H9 (cell line): ENCODE measurements at regions not wholly inside any gene's neighbourhood (a gene's known extent, or its start where the extent isn't known, plus 50 kb on each side); places are given as distances from the start of the nearest gene placed in this dataset.

Source experiments
- DNase-seq: peaks from one replicate; pipeline ENCODE4 v3.0.0-alpha.2; 2017
- H2AFZ ChIP-seq: one replicate; pipeline ENCODE4 v1.6.1; 2013; ENCODE audit warnings: mild to moderate bottlenecking, low read length, control low read depth, moderate library complexity
- H2AK5ac ChIP-seq: 2 replicates; pipeline ENCODE4 v1.6.1; 2013; ENCODE audit warnings: low read length, control low read depth, mixed read lengths; ENCODE audit not compliant: insufficient read length
- H2BK120ac ChIP-seq: one replicate; pipeline ENCODE4 v1.6.1; 2013; ENCODE audit warnings: low read depth, mild to moderate bottlenecking, low read length, control low read depth, inconsistent platforms; ENCODE audit not compliant: poor library complexity, severe bottlenecking
- H2BK12ac ChIP-seq: 2 replicates; pipeline ENCODE4 v1.6.1; 2013; ENCODE audit warnings: low read length, control low read depth, mixed read lengths, low read depth; ENCODE audit not compliant: insufficient read length
- H2BK15ac ChIP-seq: 2 replicates; pipeline ENCODE4 v1.6.1; 2013; ENCODE audit warnings: low read depth, low read length, control low read depth
- H2BK20ac ChIP-seq: one replicate; pipeline ENCODE4 v1.6.1; 2013; ENCODE audit warnings: low read depth, mild to moderate bottlenecking, low read length, control low read depth, inconsistent platforms; ENCODE audit not compliant: poor library complexity, severe bottlenecking
- H2BK5ac ChIP-seq: 2 replicates; pipeline ENCODE4 v1.6.1; 2013; ENCODE audit warnings: low read length, control low read depth, mixed read lengths; ENCODE audit not compliant: insufficient read length
- H3K14ac ChIP-seq: 2 replicates; pipeline ENCODE4 v1.6.1; 2013; ENCODE audit warnings: low read length, control low read depth; ENCODE audit not compliant: insufficient read depth
- H3K18ac ChIP-seq: 2 replicates; pipeline ENCODE4 v1.6.1; 2013; ENCODE audit warnings: low read depth, mild to moderate bottlenecking, mixed read lengths, low read length, control low read depth; ENCODE audit not compliant: insufficient read length
- H3K23ac ChIP-seq: 2 replicates; pipeline ENCODE4 v1.6.1; 2013; ENCODE audit warnings: low read length, control low read depth, mixed read lengths, low read depth; ENCODE audit not compliant: insufficient read length
- H3K23me2 ChIP-seq: 2 replicates; pipeline ENCODE4 v1.6.1; 2013; ENCODE audit warnings: low read depth, mild to moderate bottlenecking, mixed read lengths, low read length, control low read depth; ENCODE audit not compliant: insufficient read length, poor library complexity, severe bottlenecking
- H3K27ac ChIP-seq: 2 replicates; pipeline ENCODE4 v1.5.1; 2013; ENCODE audit warnings: low read length, control low read depth, mixed read lengths, low read depth; ENCODE audit not compliant: insufficient read length
- H3K27me3 ChIP-seq: 2 replicates; pipeline ENCODE4 v1.6.1; 2013; ENCODE audit warnings: low read length, control low read depth, inconsistent platforms; ENCODE audit not compliant: insufficient read depth
- H3K4ac ChIP-seq: 2 replicates; pipeline ENCODE4 v1.6.1; 2013; ENCODE audit warnings: low read depth, mild to moderate bottlenecking, control low read depth, inconsistent platforms, low read length, moderate library complexity
- H3K4me1 ChIP-seq: 2 replicates; pipeline ENCODE4 v1.6.1; 2013; ENCODE audit warnings: low read length, control low read depth, inconsistent platforms; ENCODE audit not compliant: insufficient read depth
- H3K4me2 ChIP-seq: 2 replicates; pipeline ENCODE4 v1.6.1; 2013; ENCODE audit warnings: low read length, control low read depth, mixed read lengths; ENCODE audit not compliant: insufficient read length, insufficient read depth
- H3K56ac ChIP-seq: 2 replicates; pipeline ENCODE4 v1.6.1; 2013; ENCODE audit warnings: low read depth, mild to moderate bottlenecking, mixed read lengths, low read length, control low read depth; ENCODE audit not compliant: insufficient read length
- H3K79me1 ChIP-seq: 2 replicates; pipeline ENCODE4 v1.6.1; 2013; ENCODE audit warnings: low read depth, mild to moderate bottlenecking, moderate library complexity, low read length, control low read depth, inconsistent platforms; ENCODE audit not compliant: insufficient read depth, poor library complexity, severe bottlenecking
- H3K79me2 ChIP-seq: 2 replicates; pipeline ENCODE4 v1.6.1; 2013; ENCODE audit warnings: low read length, control low read depth, inconsistent platforms; ENCODE audit not compliant: insufficient read depth
- H3K9ac ChIP-seq: 2 replicates; pipeline ENCODE4 v1.6.1; 2013; ENCODE audit warnings: low read length, control low read depth, mixed read lengths; ENCODE audit not compliant: insufficient read length; ENCODE audit errors: extremely low read depth
- H3K9me3 ChIP-seq: one replicate; pipeline ENCODE4 v1.6.1; 2013; ENCODE audit warnings: low read depth, low read length, inconsistent platforms; ENCODE audit not compliant: control insufficient read depth
- H3T11ph ChIP-seq: one replicate; pipeline ENCODE4 v1.6.1; 2013; ENCODE audit warnings: mild to moderate bottlenecking, low read length, control low read depth, inconsistent platforms
- H4K20me1 ChIP-seq: one replicate; pipeline ENCODE4 v1.6.1; 2013; ENCODE audit not compliant: control insufficient read depth, insufficient read length, insufficient read depth
- H4K5ac ChIP-seq: 2 replicates; pipeline ENCODE4 v1.6.1; 2013; ENCODE audit warnings: low read depth, mild to moderate bottlenecking, mixed read lengths, low read length, control low read depth; ENCODE audit not compliant: insufficient read length
- H4K8ac ChIP-seq: replicated peaks from 2 replicates; pipeline ENCODE4 v1.6.1; 2013; ENCODE audit warnings: low read length, control low read depth, mixed read lengths, low read depth; ENCODE audit not compliant: insufficient read length
- H4K91ac ChIP-seq: 2 replicates; pipeline ENCODE4 v1.6.1; 2013; ENCODE audit warnings: low read depth, mild to moderate bottlenecking, moderate library complexity, mixed read lengths, low read length, control low read depth; ENCODE audit not compliant: insufficient read length
- H3K27ac Mint-ChIP-seq, 3 experiments: 2 replicates in 2 of 3; 3 replicates in 1 of 3; pipeline ENCODE4 v1.8.0; 2020 to 2021; ENCODE audit warnings: mixed read lengths in 3 of 3, mild to moderate bottlenecking in 1 of 3, moderate library complexity in 1 of 3
- H3K27me3 Mint-ChIP-seq: 2 replicates; pipeline ENCODE4 v1.8.0; 2021; ENCODE audit warnings: low read depth, mild to moderate bottlenecking, moderate library complexity, mixed read lengths
- H3K36me3 Mint-ChIP-seq, 3 experiments: 2 replicates in 2 of 3; 3 replicates in 1 of 3; pipeline ENCODE4 v1.8.0; 2020 to 2021; ENCODE audit warnings: low read depth in 3 of 3, mixed read lengths in 3 of 3; ENCODE audit not compliant: insufficient read depth in 1 of 3
- H3K4me1 Mint-ChIP-seq, 2 experiments: 2 replicates each; pipeline ENCODE4 v1.8.0; 2020; ENCODE audit warnings: mixed read lengths in 2 of 2
- H3K4me3 Mint-ChIP-seq, 2 experiments: 2 replicates in 1 of 2; 3 replicates in 1 of 2; pipeline ENCODE4 v1.8.0; 2020 to 2021; ENCODE audit warnings: mild to moderate bottlenecking in 2 of 2, mixed read lengths in 2 of 2, moderate library complexity in 1 of 2
- H3K9me3 Mint-ChIP-seq, 2 experiments: 2 replicates in 1 of 2; 3 replicates in 1 of 2; pipeline ENCODE4 v1.8.0; 2020; ENCODE audit warnings: mild to moderate bottlenecking in 2 of 2, mixed read lengths in 2 of 2, moderate library complexity in 1 of 2
- CTCF ChIP-seq: fragments of 200-600 bp; sonication (generic); conservative IDR thresholded peaks from 3 replicates; pipeline ENCODE4 v1.8.0; 2021; ENCODE audit warnings: antibody characterized with exemption, mild to moderate bottlenecking
- WGBS: extraction: QIAGEN DNeasy Blood & Tissue Kit; methylation state at CpG from one replicate; pipeline ENCODE4 v1.1.7; 2013; ENCODE audit warnings: missing lambda C conversion rate, low lambda C conversion rate, mixed read lengths; ENCODE audit not compliant: insufficient read length; ENCODE audit errors: extremely low coverage; 5-methylcytosine and 5-hydroxymethylcytosine counted together

DNA sequence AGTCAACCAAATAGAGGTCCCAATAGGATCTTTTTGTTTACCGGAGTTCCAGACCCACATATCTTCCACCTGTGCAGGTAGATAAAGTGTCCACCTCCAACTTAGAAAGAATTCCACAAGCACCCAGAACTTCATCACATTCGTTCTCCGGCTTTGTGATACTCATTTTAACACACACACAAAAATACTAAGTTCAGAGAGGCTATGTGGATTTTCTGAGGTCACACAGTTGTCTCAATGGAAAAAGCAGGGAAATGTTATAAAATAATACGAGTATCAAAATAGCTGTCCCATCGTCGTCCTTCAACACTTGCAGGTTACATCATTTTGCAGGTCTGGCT, 137.5 kb downstream of the TMCO5A start:
- H2AFZ ChIP-seq: no peak overlapping the region
- H3K36me3 Mint-ChIP-seq: no peaks in the 10 kb centered on the region
- no peak overlapping the region for H4K5ac ChIP-seq
- peaks cover 92% of the 10 kb centered on the region for H3K27me3 Mint-ChIP-seq
- peak overlapping the region; percentile 94; the same call in 1 of the 2 replicates for H3K14ac ChIP-seq
- no peak for DNase-seq
- H3T11ph ChIP-seq: no peak overlapping the region
- no peaks in the 10 kb centered on the region; a peak in 1 of 5 replicates for H3K9me3 Mint-ChIP-seq
- peak overlapping the region; percentile 18 for H3K18ac ChIP-seq
- H4K8ac ChIP-seq: no peak overlapping the region
- no peak overlapping the region for H3K23ac ChIP-seq
- WGBS: no CpG with 5 or more reads among the region's 6 CpGs
- H3K79me2 ChIP-seq: no peaks in the 10 kb centered on the region
- H3K27ac ChIP-seq: no peak overlapping the region
- peaks cover 16% of the 10 kb centered on the region for H3K23me2 ChIP-seq
- no peaks in the 10 kb centered on the region for H3K4me1 ChIP-seq
- no peaks in the 10 kb centered on the region for H4K20me1 ChIP-seq
- H3K56ac ChIP-seq: no peak overlapping the region
- H2BK20ac ChIP-seq: no peak overlapping the region
- H3K4me2 ChIP-seq: peak overlapping the region; percentile 85
- H3K4ac ChIP-seq: no peak overlapping the region
- no peak overlapping the region for H2BK5ac ChIP-seq
- H2BK12ac ChIP-seq: no peak overlapping the region
- no peak for TF ChIP-seq CTCF
- peak overlapping the region; percentile 75 to 79 for H3K4me3 Mint-ChIP-seq
- peaks cover 43 to 59% of the 10 kb centered on the region in 2 experiments for H3K4me1 Mint-ChIP-seq
- no peaks in the 10 kb centered on the region for H3K79me1 ChIP-seq
- H3K9me3 ChIP-seq: no peaks in the 10 kb centered on the region
- H4K91ac ChIP-seq: no peak overlapping the region
- H2BK120ac ChIP-seq: no peak overlapping the region
- no peak overlapping the region for H2AK5ac ChIP-seq
- H2BK15ac ChIP-seq: no peak overlapping the region
- peak overlapping the region; percentile 5 for H3K9ac ChIP-seq
- H3K27me3 ChIP-seq: peaks cover 28% of the 10 kb centered on the region; the same call in 1 of the 2 replicates
- H3K27ac Mint-ChIP-seq: peak overlapping the region in 2 of 3 experiments; percentile 78 to 84; a peak in 1 of 7 replicates
